HEK293T (cell line): ENCODE measurements at regions not wholly inside any gene's neighbourhood (a gene's known extent, or its start where the extent isn't known, plus 50 kb on each side); places are given as distances from the start of the nearest gene placed in this dataset.

Source experiments
- CTCF ChIA-PET: fragments of 350-600 bp; formaldehyde crosslinking; extraction: SDS; loops from one replicate; lab custom pipeline; 2021; ENCODE audit warnings: antibody characterized with exemption, inconsistent platforms; lab: Yijun Ruan, JAX
- POLR2A ChIA-PET: fragments of 350-600 bp; formaldehyde crosslinking; extraction: SDS; loops from one replicate; lab custom pipeline; 2020; ENCODE audit warnings: antibody characterized with exemption, inconsistent platforms; lab: Yijun Ruan, JAX
- DNase-seq: peaks from one replicate; pipeline ENCODE4 v3.0.0; 2012; ENCODE audit warnings: mixed read lengths; ENCODE audit errors: extremely low spot score
- ARNT ChIP-seq: fragments of 450-650 bp; IDR thresholded peaks from 2 replicates; pipeline ENCODE4 v1.6.1; 2017; ENCODE audit warnings: mild to moderate bottlenecking
- BHLHE40 ChIP-seq: fragments of 450-650 bp; IDR thresholded peaks from 2 replicates; pipeline ENCODE4 v1.6.1; 2016; ENCODE audit warnings: mild to moderate bottlenecking, moderate library complexity, borderline replicate concordance
- CTBP1 ChIP-seq: fragments of 450-650 bp; IDR thresholded peaks from 2 replicates; pipeline ENCODE4 v1.6.1; 2016; ENCODE audit warnings: borderline replicate concordance
- ELF4 ChIP-seq: fragments of 450-650 bp; IDR thresholded peaks from 2 replicates; pipeline ENCODE4 v1.6.1; 2017; ENCODE audit warnings: antibody characterized with exemption
- FOXA1 ChIP-seq: fragments of 450-650 bp; IDR thresholded peaks from 2 replicates; pipeline ENCODE4 v1.6.1; 2016; ENCODE audit warnings: mild to moderate bottlenecking
- FOXK2 ChIP-seq: fragments of 450-650 bp; IDR thresholded peaks from 2 replicates; pipeline ENCODE4 v1.6.1; 2016; ENCODE audit warnings: mild to moderate bottlenecking
- FOXM1 ChIP-seq: fragments of 450-650 bp; IDR thresholded peaks from 2 replicates; pipeline ENCODE4 v1.6.1; 2017; ENCODE audit warnings: mild to moderate bottlenecking, borderline replicate concordance
- HDGF ChIP-seq: fragments of 450-650 bp; IDR thresholded peaks from 2 replicates; pipeline ENCODE4 v1.6.1; 2017; ENCODE audit warnings: antibody characterized with exemption, borderline replicate concordance
- L3MBTL2 ChIP-seq: fragments of 450-650 bp; conservative IDR thresholded peaks from 2 replicates; pipeline ENCODE4 v1.6.1; 2016; ENCODE audit warnings: mild to moderate bottlenecking
- LEF1 ChIP-seq: fragments of 450-650 bp; IDR thresholded peaks from 2 replicates; pipeline ENCODE4 v1.6.1; 2017; ENCODE audit warnings: mild to moderate bottlenecking, borderline replicate concordance
- NFRKB ChIP-seq: fragments of 450-650 bp; IDR thresholded peaks from 2 replicates; pipeline ENCODE4 v1.6.1; 2016; ENCODE audit warnings: mild to moderate bottlenecking, moderate library complexity
- PKNOX1 ChIP-seq: fragments of 450-650 bp; IDR thresholded peaks from 2 replicates; pipeline ENCODE4 v1.6.1; 2016
- SP1 ChIP-seq: fragments of 450-650 bp; IDR thresholded peaks from 2 replicates; pipeline ENCODE4 v1.6.1; 2017
- SUZ12 ChIP-seq: fragments of 450-650 bp; IDR thresholded peaks from 2 replicates; pipeline ENCODE4 v1.6.1; 2016; ENCODE audit warnings: mild to moderate bottlenecking
- TARDBP ChIP-seq: fragments of 450-650 bp; IDR thresholded peaks from 2 replicates; pipeline ENCODE4 v1.6.1; 2016
- ZNF384 ChIP-seq: fragments of 450-650 bp; IDR thresholded peaks from 2 replicates; pipeline ENCODE4 v1.6.1; 2016

DNA sequence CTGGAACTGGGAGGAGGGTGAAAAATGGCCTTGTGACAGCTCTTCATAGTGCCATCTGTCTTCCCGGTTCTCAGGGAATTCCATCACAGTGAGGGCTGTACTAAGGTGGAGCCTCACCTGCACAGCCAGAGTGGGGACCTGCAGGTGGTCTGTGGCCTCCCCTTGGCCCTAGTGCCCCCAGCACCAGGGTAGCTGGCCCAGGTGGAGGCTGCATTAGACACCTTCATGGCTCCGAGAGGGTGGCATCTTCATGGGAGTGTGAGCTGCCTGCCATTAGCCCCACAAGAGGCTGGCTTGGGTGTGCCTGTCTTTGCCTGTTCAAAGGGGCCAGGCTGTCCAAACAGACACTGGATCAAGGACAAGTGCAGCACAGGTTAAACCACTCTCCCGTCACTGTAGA is 95.5 kb upstream of the PRR23E start:
- ChIA-PET POLR2A (no interaction called here), CTCF (no interaction called here)
- TF ChIP-seq LEF1 = no peak
- no peak for TF ChIP-seq FOXK2
- no peak for DNase-seq

DNA sequence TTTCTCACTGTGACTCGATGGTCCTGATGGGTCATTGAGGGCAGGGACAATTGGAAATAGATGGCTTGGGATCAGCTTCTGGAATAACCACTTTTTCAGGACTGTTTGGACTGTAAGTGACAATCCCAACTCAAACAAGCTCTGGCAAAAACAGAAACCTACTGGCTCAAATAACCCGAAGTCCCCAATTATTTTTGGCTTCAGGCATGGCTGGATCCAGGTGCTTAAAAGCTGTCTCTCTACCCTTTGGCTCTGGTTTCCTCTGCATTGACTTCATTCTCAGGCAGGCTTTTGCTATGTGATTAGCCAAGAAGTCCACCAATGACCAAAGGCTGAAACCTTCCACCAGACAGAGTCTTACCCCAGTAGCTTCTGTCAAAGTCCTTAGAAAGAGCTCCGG is 92.9 kb upstream of the PRR23E start:
- CTCF ChIA-PET = no interaction called here

DNA sequence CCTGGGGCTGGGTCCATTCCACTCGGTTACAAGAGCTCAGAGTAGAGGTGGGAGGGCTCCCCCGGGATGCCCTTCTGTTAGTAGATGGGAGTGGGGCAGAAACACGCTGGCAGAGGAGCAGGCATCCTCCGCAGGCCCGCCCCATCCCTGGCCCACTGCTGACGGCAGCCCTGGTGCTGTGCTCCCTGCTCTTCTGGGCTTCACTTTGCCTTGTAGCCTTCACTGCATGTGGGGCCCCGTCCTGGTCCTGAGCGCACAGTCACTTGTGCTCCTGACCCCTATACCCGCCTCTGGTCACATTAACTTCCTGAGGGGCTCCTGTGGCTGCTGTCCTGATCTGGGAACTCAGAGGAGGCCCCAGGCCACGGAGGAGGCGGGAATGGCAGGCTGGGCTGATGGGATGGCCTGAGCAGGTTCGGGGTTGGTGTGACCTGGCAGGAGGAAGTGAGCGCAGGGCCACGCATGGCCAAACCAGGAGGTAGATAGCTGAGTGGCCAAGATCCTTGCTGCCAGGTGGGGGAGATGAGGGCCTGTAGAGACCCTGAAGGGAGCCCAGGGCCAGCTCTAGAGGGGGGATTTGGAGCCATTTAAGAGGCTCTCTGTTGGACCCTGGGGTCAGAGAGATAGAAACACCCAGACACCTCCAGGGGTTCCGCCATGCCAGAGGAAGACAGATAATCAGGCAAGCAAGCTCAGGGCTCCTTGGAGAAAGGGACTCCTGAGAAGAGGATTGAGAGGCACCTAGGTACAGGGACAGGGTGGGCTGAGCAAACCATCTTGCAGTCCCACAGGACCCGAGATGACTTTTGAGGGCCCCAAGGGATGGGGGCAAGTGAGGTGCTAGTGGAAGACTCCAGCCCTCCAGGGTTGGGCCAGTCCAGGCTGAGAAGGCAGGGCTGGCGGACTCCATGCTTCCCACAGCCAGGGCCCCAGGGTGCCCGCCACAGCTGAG is 92.2 kb upstream of the PRR23E start:
- TF ChIP-seq ZNF384 = no peak
- ChIA-PET POLR2A (no interaction called here), CTCF (no interaction called here)
- DNase-seq = no peak

More for the DNA sequence above, 92.9 kb upstream of the PRR23E start:
- no peak for DNase-seq
- POLR2A ChIA-PET = no interaction called here
- TF ChIP-seq FOXA1 (no peak), HDGF (no peak), ELF4 (no peak), PKNOX1 (no peak), SP1 (no peak), FOXK2 (no peak), NFRKB (no peak), FOXM1 (no peak), TARDBP (no peak), L3MBTL2 (no peak), BHLHE40 (no peak), SUZ12 (no peak), CTBP1 (no peak), ARNT (no peak)

- CTCF ChIA-PET = no interaction called here
- TF ChIP-seq BHLHE40 (no peak), FOXA1 (no peak), LEF1 (no peak), NFRKB (no peak), SUZ12 (no peak), CTBP1 (no peak), ELF4 (no peak), FOXK2 (no peak), HDGF (no peak), ARNT (no peak), PKNOX1 (no peak), L3MBTL2 (no peak), SP1 (no peak), ZNF384 (no peak), TARDBP (no peak), FOXM1 (no peak)
- DNase-seq = no peak
- POLR2A ChIA-PET = no interaction called here
Measured at GRCh38 chr3:127101411-127102187, 91.3 kb upstream of the PRR23E start.

DNA sequence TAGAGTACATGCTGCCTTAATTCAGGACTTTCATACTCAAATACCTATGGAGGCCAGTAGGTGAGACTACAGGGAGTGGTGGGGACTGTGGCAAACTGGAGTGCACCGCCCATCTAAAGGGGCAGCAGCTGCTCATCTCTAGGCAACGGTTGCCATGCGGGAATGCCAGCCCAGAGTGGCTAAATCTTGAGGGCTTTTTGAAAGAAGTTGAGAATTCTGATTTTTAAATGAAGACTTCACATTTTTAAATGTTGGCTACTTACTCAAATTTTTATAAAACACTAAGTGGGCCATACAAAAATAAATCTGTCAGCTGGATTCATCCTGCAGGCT is 90.8 kb upstream of the PRR23E start:
- CTCF ChIA-PET = no interaction called here
- POLR2A ChIA-PET = no interaction called here
- DNase-seq = no peak

More for the DNA sequence above, 90.8 kb upstream of the PRR23E start:
- TF ChIP-seq L3MBTL2 (no peak), ARNT (no peak), SP1 (no peak), HDGF (no peak), SUZ12 (no peak), LEF1 (no peak), FOXA1 (no peak), FOXM1 (no peak), ZNF384 (no peak), CTBP1 (no peak), TARDBP (no peak), PKNOX1 (no peak)
